ENCODE measurements at regions not wholly inside any gene's neighbourhood (a gene's known extent, or its start where the extent isn't known, plus 50 kb on each side); places are given as distances from the start of the nearest gene placed in this dataset.

DNA sequence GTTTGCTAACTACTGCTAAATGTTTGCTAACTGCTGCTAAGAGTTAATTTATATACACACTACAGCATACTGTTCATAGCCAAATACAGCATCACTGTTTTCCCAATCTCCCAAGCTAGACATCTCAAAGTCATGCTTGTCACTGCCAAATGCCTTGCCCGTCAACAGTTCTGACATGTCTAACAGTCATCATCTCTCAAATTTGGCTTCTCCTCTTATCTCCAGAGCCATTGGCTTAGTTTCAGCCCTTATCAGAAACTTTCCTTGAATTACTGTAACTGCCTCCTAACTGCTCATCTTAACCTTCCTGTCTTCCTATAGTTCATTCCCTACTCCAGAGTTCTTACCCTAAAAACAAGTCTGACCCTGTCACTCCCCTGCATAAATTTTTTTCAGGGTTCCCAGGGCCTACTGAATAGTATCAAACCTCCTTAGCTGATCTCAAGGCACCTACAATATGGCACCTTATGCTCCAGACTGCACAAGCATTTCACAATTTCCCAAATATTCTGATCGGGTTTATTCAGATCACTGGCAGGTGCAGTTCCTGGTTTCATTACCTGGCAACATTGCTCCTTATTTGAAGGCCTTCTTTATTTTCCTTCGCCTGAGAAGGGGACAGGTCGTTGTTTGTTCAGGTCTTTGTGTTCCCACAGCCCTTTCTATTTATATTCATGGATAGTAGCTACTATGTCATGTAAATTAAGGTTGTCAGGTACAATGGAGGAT is 55.9 kb upstream of the ANKRD55 start:
- intact Hi-C loops (cut with micrococcal nuclease): no loop called here

DNA sequence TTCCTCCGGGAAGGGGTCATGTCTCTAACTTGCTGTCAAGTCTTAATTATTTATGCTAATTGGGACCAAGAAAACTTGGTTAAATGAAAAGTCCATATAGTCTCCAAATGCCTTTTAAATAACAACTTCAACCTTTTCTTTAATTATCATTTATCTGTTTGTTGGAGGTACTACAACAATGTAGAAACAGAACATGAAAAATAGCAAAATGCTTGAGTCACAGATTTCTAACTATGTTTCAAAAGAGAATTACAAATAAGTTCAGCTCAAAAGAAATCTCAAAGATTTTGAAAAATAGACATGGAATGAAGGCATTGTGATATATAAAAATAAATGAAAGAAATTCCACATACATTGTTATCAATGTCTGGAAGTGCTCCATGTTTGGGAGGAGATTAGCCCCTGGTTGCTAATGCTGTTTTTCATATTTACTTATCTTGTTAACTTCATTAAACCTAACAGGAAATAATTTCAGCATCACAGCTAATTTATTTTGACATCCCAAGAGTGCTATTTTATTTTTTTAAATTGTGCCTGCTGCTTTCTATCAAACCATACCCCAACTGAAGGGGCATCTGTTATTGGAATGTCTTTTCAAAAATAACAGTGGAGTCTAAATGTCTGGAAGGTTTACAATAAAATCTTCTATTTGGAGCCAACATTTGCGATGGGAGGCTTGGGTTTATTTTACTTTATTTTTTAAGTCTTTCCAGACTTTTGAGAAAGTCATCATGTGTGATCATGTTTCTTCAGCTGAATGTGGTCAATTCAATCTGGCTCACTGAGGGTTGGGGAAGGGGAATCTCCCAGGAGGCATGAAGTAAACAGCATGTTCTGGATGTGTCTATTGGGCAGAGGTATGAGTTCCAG is 53.1 kb upstream of the ANKRD55 start:
- intact Hi-C loops (cut with micrococcal nuclease): no loop called here

DNA sequence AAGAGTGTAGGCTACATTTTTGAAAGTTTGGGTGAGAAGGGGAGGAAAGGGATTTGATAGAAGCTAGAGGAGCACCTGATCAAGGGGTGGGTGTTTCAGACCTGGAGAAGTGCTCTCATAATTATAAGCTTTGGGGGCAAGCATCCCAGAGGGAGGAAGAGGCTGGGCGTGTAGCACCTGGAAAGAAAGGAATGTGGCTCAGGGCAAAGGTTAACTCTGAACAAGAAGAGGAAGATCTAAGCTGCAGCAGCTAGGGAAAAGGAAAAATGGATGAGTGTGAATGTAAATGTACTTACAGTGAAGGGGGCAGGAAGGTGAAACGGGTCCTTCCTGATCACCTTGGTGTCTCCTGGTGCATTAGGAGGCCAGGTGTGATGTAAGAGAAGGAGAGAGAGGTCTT is 49.8 kb upstream of the ANKRD55 start:
- intact Hi-C loops (cut with micrococcal nuclease): no loop called here
